SK-N-SH treated with all-trans-retinoic acid at 6 μM for 48 hours (cell line): ENCODE measurements at regions not wholly inside any gene's neighbourhood (a gene's known extent, or its start where the extent isn't known, plus 50 kb on each side); places are given as distances from the start of the nearest gene placed in this dataset.
"Not testable (repeated sequence)": the region's sequence is repeated elsewhere in the genome, so short reads cannot be mapped to it uniquely, and the experiment has no call there.

Source experiments
- ATAC-seq: fragments of 200-7000 bp; cut with Tn5 transposase; 3 replicates; pipeline ENCODE4 v1.9.1; 2020; ENCODE audit warnings: mild to moderate bottlenecking, moderate library complexity
- ARNTL ChIP-seq: fragments of 450-650 bp; formaldehyde crosslinking; IDR thresholded peaks from 2 replicates; pipeline ENCODE4 v1.5.0; 2020; ENCODE audit warnings: low read depth, mild to moderate bottlenecking, moderate library complexity, borderline replicate concordance
- BACH2 ChIP-seq: fragments of 250-450 bp; sonication (Bioruptor Pico); IDR thresholded peaks from 2 replicates; pipeline ENCODE4 v1.9.0; 2021; ENCODE audit warnings: mild to moderate bottlenecking, borderline replicate concordance
- CSDC2 ChIP-seq: fragments of 250-450 bp; sonication (Bioruptor Pico); IDR thresholded peaks from 2 replicates; pipeline ENCODE4 v1.5.0; 2020; ENCODE audit warnings: mild to moderate bottlenecking, moderate library complexity
- ESRRG ChIP-seq: fragments of 250-450 bp; sonication (Bioruptor Pico); IDR thresholded peaks from 2 replicates; pipeline ENCODE4 v1.6.1; 2021; ENCODE audit warnings: mild to moderate bottlenecking
- GLIS3 ChIP-seq: fragments of 250-450 bp; sonication (Bioruptor Pico); IDR thresholded peaks from 2 replicates; pipeline ENCODE4 v1.5.0; 2020; ENCODE audit warnings: mild to moderate bottlenecking, moderate library complexity
- ISL1 ChIP-seq: fragments of 250-450 bp; sonication (Bioruptor Pico); IDR thresholded peaks from 2 replicates; pipeline ENCODE4 v2.1.2; 2022; ENCODE audit warnings: mild to moderate bottlenecking, moderate library complexity
- OSR1 ChIP-seq: fragments of 250-450 bp; sonication (Bioruptor Pico); IDR thresholded peaks from 2 replicates; pipeline ENCODE4 v1.8.0; 2022; ENCODE audit warnings: moderate library complexity, mild to moderate bottlenecking, inconsistent platforms
- PPARA ChIP-seq: fragments of 250-450 bp; sonication (Bioruptor Pico); IDR thresholded peaks from 2 replicates; pipeline ENCODE4 v1.5.0; 2020; ENCODE audit warnings: mild to moderate bottlenecking, borderline replicate concordance
- RARB ChIP-seq: fragments of 250-450 bp; sonication (Bioruptor Pico); IDR thresholded peaks from 2 replicates; pipeline ENCODE4 v1.8.0; 2021; ENCODE audit warnings: mild to moderate bottlenecking, moderate library complexity
- SNAI2 ChIP-seq: fragments of 250-450 bp; sonication (Bioruptor Pico); IDR thresholded peaks from 2 replicates; pipeline ENCODE4 v1.5.0; 2020; ENCODE audit warnings: mild to moderate bottlenecking, moderate library complexity
- TCF4 ChIP-seq: fragments of 250-450 bp; sonication (Bioruptor Pico); IDR thresholded peaks from 2 replicates; pipeline ENCODE4 v1.8.0; 2021; ENCODE audit warnings: mild to moderate bottlenecking, moderate library complexity, borderline replicate concordance
- TOX ChIP-seq: fragments of 250-450 bp; sonication (Bioruptor Pico); IDR thresholded peaks from 2 replicates; pipeline ENCODE4 v1.8.0; 2021; ENCODE audit warnings: mild to moderate bottlenecking, moderate library complexity, borderline replicate concordance
- ZC3H10 ChIP-seq: fragments of 250-450 bp; sonication (Bioruptor Pico); IDR thresholded peaks from 2 replicates; pipeline ENCODE4 v1.5.1; 2021; ENCODE audit warnings: mild to moderate bottlenecking, moderate library complexity
- ZFP3 ChIP-seq: fragments of 250-450 bp; sonication (Bioruptor Pico); IDR thresholded peaks from 2 replicates; pipeline ENCODE4 v1.5.0; 2020; ENCODE audit warnings: mild to moderate bottlenecking, moderate library complexity
- ZFP30 ChIP-seq: fragments of 450-650 bp; formaldehyde crosslinking; IDR thresholded peaks from 2 replicates; pipeline ENCODE4 v1.5.0; 2022; ENCODE audit warnings: mild to moderate bottlenecking, moderate library complexity
- ZNF565 ChIP-seq: fragments of 450-650 bp; formaldehyde crosslinking; conservative IDR thresholded peaks from 2 replicates; pipeline ENCODE4 v1.5.0; 2020; ENCODE audit warnings: low read depth, mild to moderate bottlenecking, moderate library complexity
- ZNF70 ChIP-seq: fragments of 450-650 bp; formaldehyde crosslinking; IDR thresholded peaks from 2 replicates; pipeline ENCODE4 v1.5.0; 2020; ENCODE audit warnings: mild to moderate bottlenecking, moderate library complexity
- ZNF8 ChIP-seq: fragments of 450-650 bp; formaldehyde crosslinking; IDR thresholded peaks from 2 replicates; pipeline ENCODE4 v1.5.0; 2020; ENCODE audit warnings: mild to moderate bottlenecking, moderate library complexity
- TF ChIP-seq, protein P1 (sequence below): fragments of 250-450 bp; sonication (Bioruptor Pico); IDR thresholded peaks from 2 replicates; pipeline ENCODE4 v1.5.0; 2020; ENCODE audit warnings: mild to moderate bottlenecking, moderate library complexity
- TF ChIP-seq, protein P2 (sequence below): fragments of 250-450 bp; sonication (Bioruptor Pico); IDR thresholded peaks from 2 replicates; pipeline ENCODE4 v1.8.0; 2020; ENCODE audit warnings: mild to moderate bottlenecking, moderate library complexity, borderline replicate concordance
- TF ChIP-seq, protein P3 (sequence below): fragments of 250-450 bp; sonication (Bioruptor Pico); IDR thresholded peaks from 2 replicates; pipeline ENCODE4 v1.8.0; 2021; ENCODE audit warnings: low read depth, mild to moderate bottlenecking, moderate library complexity, borderline replicate concordance
- TF ChIP-seq, protein P4 (sequence below): fragments of 250-450 bp; sonication (Bioruptor Pico); IDR thresholded peaks from 2 replicates; pipeline ENCODE4 v1.5.1; 2020; ENCODE audit warnings: low read depth, mild to moderate bottlenecking, moderate library complexity
- TF ChIP-seq, protein P5 (sequence below): fragments of 250-450 bp; sonication (Bioruptor Pico); IDR thresholded peaks from 2 replicates; pipeline ENCODE4 v1.5.1; 2021; ENCODE audit warnings: mild to moderate bottlenecking, moderate library complexity

DNA sequence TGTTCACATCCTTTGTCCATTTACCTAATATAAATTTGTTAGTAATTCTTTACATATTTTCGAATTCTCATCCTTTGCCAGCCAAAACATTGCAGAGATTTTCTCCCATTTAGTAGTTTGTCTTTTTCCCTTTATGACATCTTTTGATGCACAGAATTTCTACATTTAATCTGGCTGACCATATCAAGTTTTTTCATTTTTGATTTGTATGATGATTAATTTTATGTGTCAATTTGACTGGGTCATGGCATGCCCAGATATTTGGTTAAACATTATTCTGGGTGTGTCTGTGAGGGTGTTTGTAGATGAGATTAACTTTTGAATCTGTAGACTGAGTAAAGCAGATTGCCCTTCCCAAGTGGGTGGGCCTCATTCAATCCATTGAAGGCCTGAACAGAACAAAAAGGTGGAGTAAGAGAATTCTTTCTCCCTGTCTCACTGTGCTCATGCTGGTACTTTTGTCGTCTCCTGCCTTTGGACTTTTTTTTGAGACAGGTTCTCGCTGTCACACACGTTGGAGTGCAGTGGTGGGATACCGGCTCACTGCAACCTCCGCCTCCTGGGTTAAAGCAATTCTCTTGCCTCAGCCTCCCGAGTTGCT is 72.1 kb upstream of the EPB41L1 start:
- no peak for TF ChIP-seq SNAI2
- TF ChIP-seq ARNTL (CRISPR knock-in tag): no peak
- no peak for TF ChIP-seq ZFP30
- TF ChIP-seq, protein P1, sequence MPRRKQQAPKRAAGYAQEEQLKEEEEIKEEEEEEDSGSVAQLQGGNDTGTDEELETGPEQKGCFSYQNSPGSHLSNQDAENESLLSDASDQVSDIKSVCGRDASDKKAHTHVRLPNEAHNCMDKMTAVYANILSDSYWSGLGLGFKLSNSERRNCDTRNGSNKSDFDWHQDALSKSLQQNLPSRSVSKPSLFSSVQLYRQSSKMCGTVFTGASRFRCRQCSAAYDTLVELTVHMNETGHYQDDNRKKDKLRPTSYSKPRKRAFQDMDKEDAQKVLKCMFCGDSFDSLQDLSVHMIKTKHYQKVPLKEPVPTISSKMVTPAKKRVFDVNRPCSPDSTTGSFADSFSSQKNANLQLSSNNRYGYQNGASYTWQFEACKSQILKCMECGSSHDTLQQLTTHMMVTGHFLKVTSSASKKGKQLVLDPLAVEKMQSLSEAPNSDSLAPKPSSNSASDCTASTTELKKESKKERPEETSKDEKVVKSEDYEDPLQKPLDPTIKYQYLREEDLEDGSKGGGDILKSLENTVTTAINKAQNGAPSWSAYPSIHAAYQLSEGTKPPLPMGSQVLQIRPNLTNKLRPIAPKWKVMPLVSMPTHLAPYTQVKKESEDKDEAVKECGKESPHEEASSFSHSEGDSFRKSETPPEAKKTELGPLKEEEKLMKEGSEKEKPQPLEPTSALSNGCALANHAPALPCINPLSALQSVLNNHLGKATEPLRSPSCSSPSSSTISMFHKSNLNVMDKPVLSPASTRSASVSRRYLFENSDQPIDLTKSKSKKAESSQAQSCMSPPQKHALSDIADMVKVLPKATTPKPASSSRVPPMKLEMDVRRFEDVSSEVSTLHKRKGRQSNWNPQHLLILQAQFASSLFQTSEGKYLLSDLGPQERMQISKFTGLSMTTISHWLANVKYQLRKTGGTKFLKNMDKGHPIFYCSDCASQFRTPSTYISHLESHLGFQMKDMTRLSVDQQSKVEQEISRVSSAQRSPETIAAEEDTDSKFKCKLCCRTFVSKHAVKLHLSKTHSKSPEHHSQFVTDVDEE: no peak
- TF ChIP-seq ZFP3 (CRISPR knock-in tag): no peak
- no peak for TF ChIP-seq ZNF8 (CRISPR knock-in tag)
- TF ChIP-seq ISL1 (CRISPR knock-in tag): no peak
- no peak for TF ChIP-seq PPARA
- TF ChIP-seq TOX: no peak
- no peak for TF ChIP-seq BACH2 (CRISPR knock-in tag)
- TF ChIP-seq, protein P2, sequence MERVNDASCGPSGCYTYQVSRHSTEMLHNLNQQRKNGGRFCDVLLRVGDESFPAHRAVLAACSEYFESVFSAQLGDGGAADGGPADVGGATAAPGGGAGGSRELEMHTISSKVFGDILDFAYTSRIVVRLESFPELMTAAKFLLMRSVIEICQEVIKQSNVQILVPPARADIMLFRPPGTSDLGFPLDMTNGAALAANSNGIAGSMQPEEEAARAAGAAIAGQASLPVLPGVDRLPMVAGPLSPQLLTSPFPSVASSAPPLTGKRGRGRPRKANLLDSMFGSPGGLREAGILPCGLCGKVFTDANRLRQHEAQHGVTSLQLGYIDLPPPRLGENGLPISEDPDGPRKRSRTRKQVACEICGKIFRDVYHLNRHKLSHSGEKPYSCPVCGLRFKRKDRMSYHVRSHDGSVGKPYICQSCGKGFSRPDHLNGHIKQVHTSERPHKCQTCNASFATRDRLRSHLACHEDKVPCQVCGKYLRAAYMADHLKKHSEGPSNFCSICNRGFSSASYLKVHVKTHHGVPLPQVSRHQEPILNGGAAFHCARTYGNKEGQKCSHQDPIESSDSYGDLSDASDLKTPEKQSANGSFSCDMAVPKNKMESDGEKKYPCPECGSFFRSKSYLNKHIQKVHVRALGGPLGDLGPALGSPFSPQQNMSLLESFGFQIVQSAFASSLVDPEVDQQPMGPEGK (CRISPR knock-in tag): no peak
- no peak for TF ChIP-seq ZC3H10 (CRISPR knock-in tag)
- TF ChIP-seq TCF4 (CRISPR knock-in tag): no peak
- TF ChIP-seq, protein P3, sequence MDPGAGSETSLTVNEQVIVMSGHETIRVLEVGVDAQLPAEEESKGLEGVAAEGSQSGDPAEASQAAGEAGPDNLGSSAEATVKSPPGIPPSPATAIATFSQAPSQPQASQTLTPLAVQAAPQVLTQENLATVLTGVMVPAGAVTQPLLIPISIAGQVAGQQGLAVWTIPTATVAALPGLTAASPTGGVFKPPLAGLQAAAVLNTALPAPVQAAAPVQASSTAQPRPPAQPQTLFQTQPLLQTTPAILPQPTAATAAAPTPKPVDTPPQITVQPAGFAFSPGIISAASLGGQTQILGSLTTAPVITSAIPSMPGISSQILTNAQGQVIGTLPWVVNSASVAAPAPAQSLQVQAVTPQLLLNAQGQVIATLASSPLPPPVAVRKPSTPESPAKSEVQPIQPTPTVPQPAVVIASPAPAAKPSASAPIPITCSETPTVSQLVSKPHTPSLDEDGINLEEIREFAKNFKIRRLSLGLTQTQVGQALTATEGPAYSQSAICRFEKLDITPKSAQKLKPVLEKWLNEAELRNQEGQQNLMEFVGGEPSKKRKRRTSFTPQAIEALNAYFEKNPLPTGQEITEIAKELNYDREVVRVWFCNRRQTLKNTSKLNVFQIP (CRISPR knock-in tag): no peak
- no peak for TF ChIP-seq ZNF565 (CRISPR knock-in tag)
- TF ChIP-seq, protein P4, sequence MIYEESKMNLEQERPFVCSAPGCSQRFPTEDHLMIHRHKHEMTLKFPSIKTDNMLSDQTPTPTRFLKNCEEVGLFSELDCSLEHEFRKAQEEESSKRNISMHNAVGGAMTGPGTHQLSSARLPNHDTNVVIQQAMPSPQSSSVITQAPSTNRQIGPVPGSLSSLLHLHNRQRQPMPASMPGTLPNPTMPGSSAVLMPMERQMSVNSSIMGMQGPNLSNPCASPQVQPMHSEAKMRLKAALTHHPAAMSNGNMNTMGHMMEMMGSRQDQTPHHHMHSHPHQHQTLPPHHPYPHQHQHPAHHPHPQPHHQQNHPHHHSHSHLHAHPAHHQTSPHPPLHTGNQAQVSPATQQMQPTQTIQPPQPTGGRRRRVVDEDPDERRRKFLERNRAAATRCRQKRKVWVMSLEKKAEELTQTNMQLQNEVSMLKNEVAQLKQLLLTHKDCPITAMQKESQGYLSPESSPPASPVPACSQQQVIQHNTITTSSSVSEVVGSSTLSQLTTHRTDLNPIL: no peak
- TF ChIP-seq CSDC2 (CRISPR knock-in tag): no peak
- no peak for TF ChIP-seq GLIS3 (CRISPR knock-in tag)
- TF ChIP-seq, protein P5, sequence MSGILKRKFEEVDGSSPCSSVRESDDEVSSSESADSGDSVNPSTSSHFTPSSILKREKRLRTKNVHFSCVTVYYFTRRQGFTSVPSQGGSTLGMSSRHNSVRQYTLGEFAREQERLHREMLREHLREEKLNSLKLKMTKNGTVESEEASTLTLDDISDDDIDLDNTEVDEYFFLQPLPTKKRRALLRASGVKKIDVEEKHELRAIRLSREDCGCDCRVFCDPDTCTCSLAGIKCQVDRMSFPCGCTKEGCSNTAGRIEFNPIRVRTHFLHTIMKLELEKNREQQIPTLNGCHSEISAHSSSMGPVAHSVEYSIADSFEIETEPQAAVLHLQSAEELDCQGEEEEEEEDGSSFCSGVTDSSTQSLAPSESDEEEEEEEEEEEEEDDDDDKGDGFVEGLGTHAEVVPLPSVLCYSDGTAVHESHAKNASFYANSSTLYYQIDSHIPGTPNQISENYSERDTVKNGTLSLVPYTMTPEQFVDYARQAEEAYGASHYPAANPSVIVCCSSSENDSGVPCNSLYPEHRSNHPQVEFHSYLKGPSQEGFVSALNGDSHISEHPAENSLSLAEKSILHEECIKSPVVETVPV (CRISPR knock-in tag): no peak
- ATAC-seq: no peak

DNA sequence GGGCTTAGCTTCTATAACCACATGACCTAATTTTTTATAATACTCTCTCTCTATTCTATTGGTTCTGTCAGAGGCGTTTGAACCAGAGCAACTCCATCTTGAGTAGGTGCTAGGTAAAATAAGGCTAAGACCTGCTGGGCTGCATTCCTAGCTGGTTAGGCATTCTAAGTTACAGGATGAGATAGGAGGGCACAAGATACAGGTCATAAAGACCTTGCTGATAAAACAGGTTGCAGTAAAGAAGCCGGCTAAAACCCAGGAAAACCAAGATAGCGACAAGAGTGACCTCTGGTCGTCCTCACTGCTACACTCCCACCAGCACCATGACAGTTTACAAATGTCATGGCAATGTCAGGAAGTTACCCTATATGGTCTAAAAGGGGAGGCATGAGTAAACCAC is 71.3 kb upstream of the EPB41L1 start:
- not testable (repeated sequence) for ATAC-seq

DNA sequence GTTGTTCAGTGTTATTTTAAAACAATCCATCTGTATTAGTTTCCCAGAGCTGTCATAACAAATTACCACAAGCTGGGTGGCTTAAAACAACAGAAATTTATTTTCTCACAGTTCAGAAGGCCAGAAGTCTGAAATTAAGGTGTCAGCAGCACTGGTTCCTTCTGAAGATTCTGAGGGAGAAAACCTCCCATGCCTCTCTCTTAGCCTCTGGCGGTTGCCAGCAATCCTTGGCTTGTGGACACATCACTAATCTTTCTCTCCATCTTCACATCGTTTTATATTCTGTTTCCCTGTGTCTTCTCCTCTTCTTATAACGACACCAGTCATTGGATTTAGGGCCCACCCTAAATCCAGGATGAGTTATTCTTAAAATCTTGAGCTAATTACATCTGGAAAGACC is 70.2 kb upstream of the EPB41L1 start:
- no peak for ATAC-seq
- TF ChIP-seq ZC3H10 (CRISPR knock-in tag): no peak
- TF ChIP-seq ZNF565 (CRISPR knock-in tag): no peak
- TF ChIP-seq ZNF70: no peak
- no peak for TF ChIP-seq ZFP30
- TF ChIP-seq SNAI2: no peak
- no peak for TF ChIP-seq TOX
- TF ChIP-seq BACH2 (CRISPR knock-in tag): no peak
- TF ChIP-seq, protein P4: no peak
- no peak for TF ChIP-seq ESRRG
- no peak for TF ChIP-seq OSR1 (CRISPR knock-in tag)
- no peak for TF ChIP-seq CSDC2 (CRISPR knock-in tag)
- TF ChIP-seq, protein P1: no peak
- TF ChIP-seq, protein P5 (CRISPR knock-in tag): no peak
- TF ChIP-seq ZNF8 (CRISPR knock-in tag): no peak
- TF ChIP-seq ISL1 (CRISPR knock-in tag): no peak
- no peak for TF ChIP-seq RARB (CRISPR knock-in tag)
